ENCODE measurements at regions not wholly inside any gene's neighbourhood (a gene's known extent, or its start where the extent isn't known, plus 50 kb on each side); places are given as distances from the start of the nearest gene placed in this dataset.

GRCh38 chr11:25159341-25159740, 662.5 kb downstream of the LUZP2 start:
- no peak overlapping the region for H3K27ac Mint-ChIP-seq
- peaks cover 66% of the 10 kb centered on the region for H3K9me3 Mint-ChIP-seq
- no peak for DNase-seq (ENCODE audit: low spot score)
- H3K27me3 Mint-ChIP-seq (ENCODE audit: low read depth), result no peaks in the 10 kb centered on the region
- no peaks in the 10 kb centered on the region for H3K4me1 Mint-ChIP-seq (ENCODE audit: low read depth)
- H3K4me3 Mint-ChIP-seq, result no peak overlapping the region
- H3K36me3 Mint-ChIP-seq (ENCODE audit: low read depth), result no peaks in the 10 kb centered on the region

DNA sequence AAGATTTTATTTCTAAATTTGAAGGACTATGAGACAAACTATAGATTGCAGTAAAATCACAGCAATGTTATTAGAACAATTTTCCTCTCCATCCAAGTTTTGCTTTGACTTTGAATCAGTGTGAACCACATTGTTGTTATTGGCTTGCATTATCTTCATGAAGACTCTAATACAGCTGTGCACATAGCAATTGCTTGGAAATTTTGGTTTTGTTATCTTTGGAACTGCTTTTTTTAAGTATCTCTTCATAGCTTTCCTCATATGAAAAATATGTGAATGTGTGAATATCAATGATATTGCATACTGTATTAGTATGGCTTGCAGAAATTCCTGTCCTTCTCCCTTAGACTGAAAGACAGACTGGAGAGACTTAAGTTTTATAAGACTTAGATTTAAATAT, 666.6 kb downstream of the LUZP2 start:
- Mint-ChIP-seq H3K36me3 (ENCODE audit: low read depth) (no peaks in the 10 kb centered on the region), H3K27ac (no peak overlapping the region), H3K27me3 (ENCODE audit: low read depth) (no peaks in the 10 kb centered on the region), H3K9me3 (peaks cover 55% of the 10 kb centered on the region), H3K4me3 (no peak overlapping the region), H3K4me1 (ENCODE audit: low read depth) (no peaks in the 10 kb centered on the region)
- no peak for DNase-seq (ENCODE audit: low spot score)

GRCh38 chr11:25180187-25180586, 683.3 kb downstream of the LUZP2 start:
- no peaks in the 10 kb centered on the region for H3K36me3 Mint-ChIP-seq (ENCODE audit: low read depth)
- no peak for DNase-seq (ENCODE audit: low spot score)

GRCh38 chr11:25183411-25183810, 686.6 kb downstream of the LUZP2 start:
- Mint-ChIP-seq H3K36me3 (ENCODE audit: low read depth) (no peaks in the 10 kb centered on the region), H3K4me1 (ENCODE audit: low read depth) (no peaks in the 10 kb centered on the region), H3K9me3 (peaks cover 22% of the 10 kb centered on the region), H3K27me3 (ENCODE audit: low read depth) (no peaks in the 10 kb centered on the region), H3K4me3 (no peak overlapping the region), H3K27ac (no peak overlapping the region)
- DNase-seq (ENCODE audit: low spot score), result no peak

More at GRCh38 chr11:25180187-25180586, 683.3 kb downstream of the LUZP2 start:
- H3K9me3 Mint-ChIP-seq, result peaks cover 36% of the 10 kb centered on the region
- H3K27ac Mint-ChIP-seq, result no peak overlapping the region
- no peak overlapping the region for H3K4me3 Mint-ChIP-seq
- H3K4me1 Mint-ChIP-seq (ENCODE audit: low read depth), result no peaks in the 10 kb centered on the region
- no peaks in the 10 kb centered on the region for H3K27me3 Mint-ChIP-seq (ENCODE audit: low read depth)

DNA sequence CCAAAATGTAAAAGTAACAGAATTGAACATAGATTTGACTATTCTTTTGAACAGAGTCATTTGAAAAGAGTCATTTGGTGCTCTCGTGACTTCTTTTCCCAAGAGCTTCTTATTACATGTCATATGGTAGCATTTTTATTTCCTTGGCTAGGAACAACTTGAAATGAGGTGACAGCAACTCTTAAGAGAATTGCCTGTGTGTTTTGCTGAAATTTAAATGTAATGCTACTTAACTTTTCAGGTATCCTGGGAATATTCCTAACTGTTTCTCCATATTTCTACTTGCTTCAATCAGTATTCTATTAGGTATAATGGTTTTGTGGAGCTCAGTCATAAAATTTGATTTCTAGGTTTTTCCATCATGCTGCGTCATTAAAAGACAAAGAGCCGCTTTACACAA, 700.7 kb downstream of the LUZP2 start:
- H3K4me1 Mint-ChIP-seq (ENCODE audit: low read depth), result no peaks in the 10 kb centered on the region
- no peaks in the 10 kb centered on the region for H3K27me3 Mint-ChIP-seq (ENCODE audit: low read depth)
- no peak for DNase-seq (ENCODE audit: low spot score)
- H3K36me3 Mint-ChIP-seq (ENCODE audit: low read depth), result no peaks in the 10 kb centered on the region
- peaks cover 16% of the 10 kb centered on the region for H3K9me3 Mint-ChIP-seq
- no peak overlapping the region for H3K27ac Mint-ChIP-seq
- no peak overlapping the region for H3K4me3 Mint-ChIP-seq

DNA sequence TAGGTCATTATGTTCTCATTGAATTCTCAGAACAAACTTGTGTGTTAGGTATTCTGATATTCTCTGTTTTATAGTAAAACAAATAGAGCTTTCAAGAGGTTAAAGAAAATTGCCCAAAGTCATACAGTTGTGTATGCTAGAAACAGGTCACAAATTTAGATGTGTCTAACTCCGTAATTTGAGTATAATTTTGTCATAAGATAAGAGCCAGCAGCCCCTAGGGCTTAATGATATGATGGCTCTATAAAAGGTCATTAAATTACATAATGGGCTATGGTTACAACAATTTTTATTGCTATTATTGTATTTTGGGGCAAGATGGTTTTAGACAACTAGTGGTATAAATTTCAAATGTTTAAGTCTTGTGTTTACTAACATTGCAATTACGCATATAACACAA, 701.9 kb downstream of the LUZP2 start:
- Mint-ChIP-seq H3K4me3 (no peak overlapping the region), H3K27ac (no peak overlapping the region), H3K36me3 (ENCODE audit: low read depth) (no peaks in the 10 kb centered on the region), H3K27me3 (ENCODE audit: low read depth) (no peaks in the 10 kb centered on the region), H3K4me1 (ENCODE audit: low read depth) (no peaks in the 10 kb centered on the region), H3K9me3 (peaks cover 20% of the 10 kb centered on the region)
- no peak for DNase-seq (ENCODE audit: low spot score)

DNA sequence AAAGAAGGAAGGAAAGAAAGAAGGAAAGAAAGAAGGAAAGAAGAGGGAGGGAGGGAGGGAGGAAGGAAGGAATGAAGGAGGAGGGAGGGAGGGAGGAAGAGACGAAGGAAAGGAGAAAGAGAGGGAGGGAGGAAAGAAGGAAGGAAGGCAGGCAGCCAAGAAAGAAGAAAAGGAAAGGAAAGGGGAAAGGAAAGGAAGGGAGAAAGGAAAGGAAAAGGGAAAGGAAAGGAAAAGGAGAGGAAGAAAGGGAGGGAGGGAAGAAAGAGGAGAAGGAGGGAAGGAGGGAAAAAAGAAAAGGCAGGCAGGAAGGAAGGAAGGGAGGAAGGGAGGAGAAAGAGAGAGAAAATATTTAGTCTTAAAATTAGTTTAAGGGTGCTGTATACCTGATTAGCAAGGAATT, 704.1 kb downstream of the LUZP2 start:
- H3K27me3 Mint-ChIP-seq (ENCODE audit: low read depth), result no peaks in the 10 kb centered on the region
- H3K4me3 Mint-ChIP-seq, result no peak overlapping the region
- H3K9me3 Mint-ChIP-seq, result peaks cover 30% of the 10 kb centered on the region
- no peaks in the 10 kb centered on the region for H3K36me3 Mint-ChIP-seq (ENCODE audit: low read depth)
- no peak overlapping the region for H3K27ac Mint-ChIP-seq
- DNase-seq (ENCODE audit: low spot score), result no peak
- no peaks in the 10 kb centered on the region for H3K4me1 Mint-ChIP-seq (ENCODE audit: low read depth)

GRCh38 chr11:25206762-25207161, 709.9 kb downstream of the LUZP2 start:
- no peaks in the 10 kb centered on the region for H3K27me3 Mint-ChIP-seq (ENCODE audit: low read depth)
- peaks cover 41% of the 10 kb centered on the region for H3K9me3 Mint-ChIP-seq
- no peak overlapping the region for H3K27ac Mint-ChIP-seq
- no peaks in the 10 kb centered on the region for H3K4me1 Mint-ChIP-seq (ENCODE audit: low read depth)
- no peak overlapping the region for H3K4me3 Mint-ChIP-seq
- H3K36me3 Mint-ChIP-seq (ENCODE audit: low read depth), result no peaks in the 10 kb centered on the region
- DNase-seq (ENCODE audit: low spot score), result no peak

GRCh38 chr11:25211635-25212254, 714.9 kb downstream of the LUZP2 start:
- Mint-ChIP-seq H3K4me3 (no peak overlapping the region), H3K4me1 (ENCODE audit: low read depth) (no peaks in the 10 kb centered on the region), H3K9me3 (peaks cover 33% of the 10 kb centered on the region), H3K27ac (no peak overlapping the region), H3K27me3 (ENCODE audit: low read depth) (no peaks in the 10 kb centered on the region), H3K36me3 (ENCODE audit: low read depth) (no peaks in the 10 kb centered on the region)
- DNase-seq (ENCODE audit: low spot score), result no peak

GRCh38 chr11:25214535-25215176, 717.8 kb downstream of the LUZP2 start:
- Mint-ChIP-seq H3K4me1 (ENCODE audit: low read depth) (no peaks in the 10 kb centered on the region), H3K36me3 (ENCODE audit: low read depth) (no peaks in the 10 kb centered on the region), H3K27ac (no peak overlapping the region), H3K27me3 (ENCODE audit: low read depth) (no peaks in the 10 kb centered on the region), H3K4me3 (no peak overlapping the region), H3K9me3 (peaks cover 36% of the 10 kb centered on the region)
- no peak for DNase-seq (ENCODE audit: low spot score)

DNA sequence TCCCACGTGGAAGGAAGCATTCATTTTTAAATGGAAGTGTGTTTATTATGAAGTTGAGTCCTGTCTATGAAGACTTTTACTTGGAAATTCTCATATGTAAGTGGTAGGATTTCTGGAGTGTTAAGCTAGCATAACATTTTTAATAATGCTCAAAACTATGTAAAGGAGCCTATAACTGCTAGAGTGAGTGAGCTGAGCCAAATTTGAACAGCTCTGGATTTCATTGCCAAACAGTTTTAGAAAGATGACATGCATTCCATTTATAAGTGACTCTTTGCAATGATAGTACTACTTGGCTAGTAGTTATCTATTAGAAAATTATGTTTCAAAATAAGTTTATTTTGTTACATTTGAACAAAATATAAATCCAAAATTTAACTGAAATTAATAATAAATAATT, 721.2 kb downstream of the LUZP2 start:
- Mint-ChIP-seq H3K27ac (no peak overlapping the region), H3K9me3 (peaks cover 46% of the 10 kb centered on the region), H3K4me3 (no peak overlapping the region), H3K27me3 (ENCODE audit: low read depth) (no peaks in the 10 kb centered on the region), H3K36me3 (ENCODE audit: low read depth) (no peaks in the 10 kb centered on the region), H3K4me1 (ENCODE audit: low read depth) (no peaks in the 10 kb centered on the region)
- DNase-seq (ENCODE audit: low spot score), result no peak

- H3K36me3 Mint-ChIP-seq (ENCODE audit: low read depth), result no peaks in the 10 kb centered on the region
- no peak overlapping the region for H3K27ac Mint-ChIP-seq
- no peaks in the 10 kb centered on the region for H3K27me3 Mint-ChIP-seq (ENCODE audit: low read depth)
- H3K4me1 Mint-ChIP-seq (ENCODE audit: low read depth), result no peaks in the 10 kb centered on the region
- no peak for DNase-seq (ENCODE audit: low spot score)
- H3K9me3 Mint-ChIP-seq, result peaks cover 42% of the 10 kb centered on the region
- no peak overlapping the region for H3K4me3 Mint-ChIP-seq
These were observed 728.2 kb downstream of the LUZP2 start for GRCh38 chr11:25225078-25225477.

DNA sequence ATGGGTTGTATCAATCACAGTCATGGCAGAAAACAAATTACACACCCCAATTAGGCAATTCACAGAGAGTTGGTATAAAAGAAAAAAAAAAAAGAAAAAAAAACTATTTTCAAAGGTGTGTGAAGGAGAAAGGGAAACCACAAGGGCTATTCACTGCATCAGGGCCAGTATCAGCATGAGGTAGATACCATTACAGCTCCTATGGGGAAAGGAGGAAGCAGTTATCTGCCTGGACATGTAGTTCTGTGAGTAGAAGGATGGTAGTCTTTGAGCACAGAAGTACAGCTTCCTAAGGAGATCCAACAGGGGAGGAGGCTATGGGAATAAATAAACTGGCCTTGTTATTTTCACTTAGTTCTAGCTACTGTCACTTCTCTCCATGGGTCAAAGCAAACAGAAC, 746.1 kb downstream of the LUZP2 start:
- H3K27me3 Mint-ChIP-seq (ENCODE audit: low read depth), result no peaks in the 10 kb centered on the region
- H3K27ac Mint-ChIP-seq, result no peak overlapping the region
- H3K36me3 Mint-ChIP-seq (ENCODE audit: low read depth), result no peaks in the 10 kb centered on the region
- DNase-seq (ENCODE audit: low spot score), result no peak
- H3K4me3 Mint-ChIP-seq, result no peak overlapping the region
- peaks cover 29% of the 10 kb centered on the region for H3K9me3 Mint-ChIP-seq
- no peaks in the 10 kb centered on the region for H3K4me1 Mint-ChIP-seq (ENCODE audit: low read depth)

- H3K4me3 Mint-ChIP-seq, result no peak overlapping the region
- H3K4me1 Mint-ChIP-seq (ENCODE audit: low read depth), result no peaks in the 10 kb centered on the region
- no peaks in the 10 kb centered on the region for H3K36me3 Mint-ChIP-seq (ENCODE audit: low read depth)
- DNase-seq (ENCODE audit: low spot score), result no peak
- H3K27me3 Mint-ChIP-seq (ENCODE audit: low read depth), result no peaks in the 10 kb centered on the region
- no peak overlapping the region for H3K27ac Mint-ChIP-seq
- peaks cover 29% of the 10 kb centered on the region for H3K9me3 Mint-ChIP-seq
These were observed 747.3 kb downstream of the LUZP2 start for GRCh38 chr11:25244126-25244525.

DNA sequence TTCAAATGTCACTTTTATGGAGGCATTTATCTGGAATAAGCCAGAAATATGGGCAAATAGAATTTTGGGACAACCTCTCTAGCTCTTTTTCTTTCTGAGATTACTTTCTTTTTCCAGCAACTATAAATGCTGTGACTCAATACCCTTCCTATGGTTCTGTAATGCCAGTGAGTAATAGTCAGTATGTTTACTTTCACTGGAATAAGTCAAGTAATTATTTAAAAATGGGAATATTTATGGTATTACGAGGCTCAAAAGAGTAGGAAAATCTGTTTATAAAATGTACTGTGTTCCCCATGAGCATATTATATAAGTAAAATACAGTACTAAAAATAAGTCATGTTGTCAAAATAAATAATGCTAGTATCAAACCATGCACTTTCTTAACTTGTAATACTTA, 750.5 kb downstream of the LUZP2 start:
- Mint-ChIP-seq H3K9me3 (peaks cover 17% of the 10 kb centered on the region), H3K4me1 (ENCODE audit: low read depth) (no peaks in the 10 kb centered on the region), H3K36me3 (ENCODE audit: low read depth) (no peaks in the 10 kb centered on the region), H3K27me3 (ENCODE audit: low read depth) (no peaks in the 10 kb centered on the region), H3K27ac (no peak overlapping the region), H3K4me3 (no peak overlapping the region)
- DNase-seq (ENCODE audit: low spot score), result no peak
